ENCODE measurements at regions not wholly inside any gene's neighbourhood (a gene's known extent, or its start where the extent isn't known, plus 50 kb on each side); places are given as distances from the start of the nearest gene placed in this dataset.
"Not testable (repeated sequence)": the region's sequence is repeated elsewhere in the genome, so short reads cannot be mapped to it uniquely, and the experiment has no call there.

- CTCF ChIA-PET = no interaction called here
- POLR2A ChIA-PET = no interaction called here
- no peak for DNase-seq
- no peaks in the 10 kb centered on the region for H3K27me3 Mint-ChIP-seq (ENCODE audit: low read depth)
- H3K36me3 Mint-ChIP-seq (ENCODE audit: low read depth) = no peaks in the 10 kb centered on the region
- ATAC-seq = no peak
- no peaks in the 10 kb centered on the region for H3K4me1 Mint-ChIP-seq (ENCODE audit: low read depth)
- no peaks in the 10 kb centered on the region for H3K9me3 Mint-ChIP-seq (ENCODE audit: insufficient read depth)
- H3K27ac Mint-ChIP-seq = no peak overlapping the region
- no peak overlapping the region for H3K4me3 Mint-ChIP-seq
These were observed 62.0 kb downstream of the SKIDA1 start for GRCh38 chr10:21463436-21463835.

DNA sequence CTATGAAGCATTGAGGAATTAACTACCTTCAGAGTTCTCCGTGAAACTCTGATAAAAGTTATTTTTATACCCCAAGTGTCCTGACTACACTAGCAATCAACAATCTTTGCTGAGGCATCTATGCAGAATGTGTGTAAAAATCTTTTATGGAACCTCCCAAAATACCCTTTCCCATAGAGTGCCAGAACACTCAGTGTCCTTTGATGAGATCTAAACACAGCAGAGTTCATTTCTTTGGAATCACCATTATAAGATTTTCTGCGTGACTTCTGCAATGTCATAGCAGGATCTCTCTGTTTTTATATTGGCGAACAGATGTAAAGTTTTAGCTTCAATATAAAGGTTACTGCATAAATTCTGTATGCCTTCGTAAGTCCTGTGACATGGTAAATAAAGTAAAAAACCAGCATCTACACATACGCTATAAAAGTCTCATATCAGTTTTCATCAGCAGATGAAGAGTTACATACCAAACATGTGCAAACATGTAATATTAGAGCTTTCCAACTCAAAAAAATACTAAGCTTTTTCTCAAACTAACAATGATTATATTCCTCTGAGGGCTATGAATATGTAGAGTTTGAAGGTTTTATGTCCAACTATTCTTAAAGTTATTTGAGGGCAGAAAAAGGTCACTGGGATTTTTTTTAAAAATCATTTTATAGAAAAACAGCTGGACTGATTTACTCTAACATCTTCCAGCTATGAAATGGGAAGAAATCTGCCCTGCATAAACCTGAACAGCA, 67.2 kb downstream of the SKIDA1 start:
- H3K36me3 Mint-ChIP-seq (ENCODE audit: low read depth) = no peaks in the 10 kb centered on the region
- H3K4me1 Mint-ChIP-seq (ENCODE audit: low read depth) = no peaks in the 10 kb centered on the region
- no peak for ATAC-seq
- no peaks in the 10 kb centered on the region for H3K9me3 Mint-ChIP-seq (ENCODE audit: insufficient read depth)
- no peak overlapping the region for H3K4me3 Mint-ChIP-seq
- no peaks in the 10 kb centered on the region for H3K27me3 Mint-ChIP-seq (ENCODE audit: low read depth)
- POLR2A ChIA-PET = no interaction called here
- H3K27ac Mint-ChIP-seq = no peak overlapping the region
- CTCF ChIA-PET = no interaction called here
- no peak for DNase-seq

DNA sequence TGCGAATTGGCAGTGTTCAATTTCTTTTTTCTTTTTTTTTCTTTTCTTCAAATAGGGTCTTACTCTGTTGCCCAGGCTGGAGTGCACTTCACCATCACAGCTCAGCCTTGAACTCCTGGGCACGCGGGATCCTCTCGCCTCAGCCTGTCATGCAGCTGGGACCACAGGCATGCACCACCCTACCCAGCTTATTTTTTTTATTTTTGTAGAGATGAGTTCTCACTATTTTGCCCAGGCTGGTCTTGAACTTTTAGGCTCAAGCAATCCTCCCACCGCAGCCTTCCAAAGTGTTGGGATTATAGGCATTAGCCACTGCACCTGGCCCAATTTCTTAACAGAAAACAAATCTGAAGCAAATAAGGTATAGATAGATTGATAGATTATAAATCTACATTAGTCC, 69.3 kb downstream of the SKIDA1 start:
- H3K9me3 Mint-ChIP-seq (ENCODE audit: insufficient read depth) = no peaks in the 10 kb centered on the region
- no peak overlapping the region for H3K4me3 Mint-ChIP-seq
- DNase-seq (no peak), ATAC-seq (no peak)
- no peaks in the 10 kb centered on the region for H3K27me3 Mint-ChIP-seq (ENCODE audit: low read depth)
- no peaks in the 10 kb centered on the region for H3K36me3 Mint-ChIP-seq (ENCODE audit: low read depth)
- ChIA-PET POLR2A (no interaction called here), CTCF (no interaction called here)
- no peak overlapping the region for H3K27ac Mint-ChIP-seq
- H3K4me1 Mint-ChIP-seq (ENCODE audit: low read depth) = no peaks in the 10 kb centered on the region

DNA sequence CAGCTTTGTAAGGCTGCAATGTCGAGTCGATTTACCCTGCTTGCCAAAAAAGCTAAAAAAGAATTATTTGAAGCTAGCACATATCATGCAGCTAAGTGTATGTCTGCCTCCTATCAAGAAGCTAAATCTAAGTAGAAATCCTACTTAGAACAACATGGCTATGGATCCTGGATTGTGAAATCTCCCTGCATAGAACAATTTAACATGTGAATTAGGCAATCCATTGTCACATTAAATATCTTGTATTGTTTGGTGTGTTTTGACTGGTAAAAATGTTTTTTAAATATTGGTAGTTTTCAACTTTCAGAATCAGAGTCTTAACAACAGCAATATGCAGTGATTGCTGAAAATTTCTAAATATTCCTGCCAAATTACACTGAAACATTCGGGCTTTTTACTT, 73.3 kb downstream of the SKIDA1 start:
- Mint-ChIP-seq H3K27me3 (ENCODE audit: low read depth) (no peaks in the 10 kb centered on the region), H3K27ac (no peak overlapping the region), H3K4me1 (ENCODE audit: low read depth) (no peaks in the 10 kb centered on the region), H3K4me3 (no peak overlapping the region), H3K9me3 (ENCODE audit: insufficient read depth) (no peaks in the 10 kb centered on the region), H3K36me3 (ENCODE audit: low read depth) (no peaks in the 10 kb centered on the region)
- DNase-seq (no peak), ATAC-seq (no peak)
- ChIA-PET CTCF (no interaction called here), POLR2A (no interaction called here)

- POLR2A ChIA-PET = no interaction called here
- H3K27ac Mint-ChIP-seq = no peak overlapping the region
- DNase-seq = no peak
- CTCF ChIA-PET = no interaction called here
- no peak for ATAC-seq
- no peaks in the 10 kb centered on the region for H3K36me3 Mint-ChIP-seq (ENCODE audit: low read depth)
- H3K9me3 Mint-ChIP-seq (ENCODE audit: insufficient read depth) = no peaks in the 10 kb centered on the region
- no peaks in the 10 kb centered on the region for H3K27me3 Mint-ChIP-seq (ENCODE audit: low read depth)
- no peaks in the 10 kb centered on the region for H3K4me1 Mint-ChIP-seq (ENCODE audit: low read depth)
- no peak overlapping the region for H3K4me3 Mint-ChIP-seq
These were observed 76.1 kb downstream of the SKIDA1 start for GRCh38 chr10:21449288-21449966.

- CTCF ChIA-PET = no interaction called here
- Mint-ChIP-seq H3K4me3 (no peak overlapping the region), H3K4me1 (ENCODE audit: low read depth) (no peaks in the 10 kb centered on the region), H3K9me3 (ENCODE audit: insufficient read depth) (no peaks in the 10 kb centered on the region), H3K36me3 (ENCODE audit: low read depth) (no peaks in the 10 kb centered on the region), H3K27me3 (ENCODE audit: low read depth) (no peaks in the 10 kb centered on the region), H3K27ac (no peak overlapping the region)
- POLR2A ChIA-PET = no interaction called here
- no peak for DNase-seq
- ATAC-seq = no peak
These were observed 80.3 kb downstream of the SKIDA1 start for GRCh38 chr10:21445163-21445562.

- POLR2A ChIA-PET = no interaction called here
- Mint-ChIP-seq H3K4me3 (no peak overlapping the region), H3K9me3 (ENCODE audit: insufficient read depth) (no peaks in the 10 kb centered on the region), H3K4me1 (ENCODE audit: low read depth) (no peaks in the 10 kb centered on the region), H3K36me3 (ENCODE audit: low read depth) (no peaks in the 10 kb centered on the region), H3K27me3 (ENCODE audit: low read depth) (no peaks in the 10 kb centered on the region), H3K27ac (no peak overlapping the region)
- ATAC-seq (no peak), DNase-seq (no peak)
- CTCF ChIA-PET = no interaction called here
These were observed 83.9 kb downstream of the SKIDA1 start for GRCh38 chr10:21441625-21442024.

DNA sequence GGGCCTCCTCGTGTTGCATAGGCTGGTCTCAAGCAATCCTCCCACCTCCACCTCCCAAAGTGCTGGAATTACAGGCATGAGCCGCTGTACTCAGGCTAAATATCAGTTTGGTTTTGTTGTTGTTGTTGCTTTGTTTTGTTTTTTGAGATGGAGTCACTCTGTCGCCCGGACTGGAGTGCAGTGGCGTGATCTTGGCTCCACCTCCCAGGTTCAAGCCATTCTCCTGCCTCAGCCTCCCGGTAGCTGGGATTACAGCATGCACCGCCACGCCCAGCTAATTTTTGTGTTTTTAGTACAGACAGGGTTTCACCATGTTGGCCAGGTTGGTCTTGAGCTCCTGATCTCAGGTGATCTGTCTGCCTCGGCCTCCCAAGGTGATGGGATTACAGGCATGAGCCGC, 86.6 kb downstream of the SKIDA1 start:
- H3K9me3 Mint-ChIP-seq (ENCODE audit: insufficient read depth); ATAC-seq; H3K4me1 Mint-ChIP-seq (ENCODE audit: low read depth); H3K27ac Mint-ChIP-seq; POLR2A ChIA-PET; H3K27me3 Mint-ChIP-seq (ENCODE audit: low read depth); H3K36me3 Mint-ChIP-seq (ENCODE audit: low read depth); DNase-seq; H3K4me3 Mint-ChIP-seq: not testable (repeated sequence)
- CTCF ChIA-PET = interaction anchor here (1.2 kb wide), 1 partner anchor 8 kb away, joined by 3 read pairs; no protein-coding TSS in a partner anchor

GRCh38 chr10:21437770-21438382, 87.6 kb downstream of the SKIDA1 start:
- Mint-ChIP-seq H3K36me3 (ENCODE audit: low read depth) (no peaks in the 10 kb centered on the region), H3K9me3 (ENCODE audit: insufficient read depth) (no peaks in the 10 kb centered on the region), H3K27ac (no peak overlapping the region), H3K4me3 (no peak overlapping the region), H3K4me1 (ENCODE audit: low read depth) (no peaks in the 10 kb centered on the region), H3K27me3 (ENCODE audit: low read depth) (no peaks in the 10 kb centered on the region)
- CTCF ChIA-PET = no interaction called here
- ATAC-seq = no peak
- POLR2A ChIA-PET = no interaction called here
- DNase-seq = no peak

DNA sequence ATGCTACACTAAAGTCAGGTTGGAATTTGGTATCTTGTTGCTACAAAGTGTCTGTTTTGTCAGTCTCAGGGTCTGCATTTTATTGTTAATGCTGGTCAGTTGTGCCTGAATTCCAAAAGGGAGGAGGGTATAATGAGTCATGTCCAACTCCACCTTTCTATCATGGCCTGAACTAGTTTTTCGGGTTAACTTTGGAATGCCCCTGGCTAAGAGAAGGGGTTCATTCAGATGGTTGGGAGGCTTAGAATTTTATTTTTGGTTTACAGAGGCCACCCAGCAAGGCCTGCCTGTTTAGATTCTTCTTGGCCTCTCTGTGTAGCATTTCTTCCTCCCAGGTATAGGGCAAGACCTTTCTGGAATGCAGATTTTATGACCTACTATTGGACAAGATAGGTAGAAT, 93.2 kb downstream of the SKIDA1 start:
- Mint-ChIP-seq H3K36me3 (ENCODE audit: low read depth) (no peaks in the 10 kb centered on the region), H3K27ac (no peak overlapping the region), H3K4me1 (ENCODE audit: low read depth) (peaks cover 2% of the 10 kb centered on the region), H3K27me3 (ENCODE audit: low read depth) (no peaks in the 10 kb centered on the region), H3K4me3 (no peak overlapping the region), H3K9me3 (ENCODE audit: insufficient read depth) (peaks cover 7% of the 10 kb centered on the region)
- ChIA-PET CTCF (no interaction called here), POLR2A (no interaction called here)
- ATAC-seq (no peak), DNase-seq (no peak)

DNA sequence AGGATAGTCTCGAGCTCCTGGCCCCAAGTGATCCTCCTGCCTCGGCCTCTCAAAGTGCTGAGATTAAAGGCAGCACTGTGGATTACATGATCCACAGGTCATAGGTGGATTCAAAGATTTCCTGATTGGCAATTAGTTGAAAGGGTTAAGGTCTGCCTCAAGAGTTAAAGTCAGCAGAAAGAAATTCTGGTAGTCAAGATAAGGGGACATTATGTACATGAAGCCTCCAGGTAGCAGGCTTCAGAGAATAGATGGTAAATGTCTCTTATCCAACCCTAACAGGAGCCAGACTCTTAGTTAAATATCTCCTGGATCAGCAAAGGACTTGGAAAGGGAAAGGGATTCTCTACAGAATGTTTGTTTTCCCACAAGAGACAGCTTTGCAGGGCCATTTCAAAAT, 93.7 kb downstream of the SKIDA1 start:
- H3K9me3 Mint-ChIP-seq (ENCODE audit: insufficient read depth) = peaks cover 7% of the 10 kb centered on the region
- CTCF ChIA-PET = no interaction called here
- POLR2A ChIA-PET = no interaction called here

GRCh38 chr10:21427804-21428481, 97.5 kb downstream of the SKIDA1 start:
- Mint-ChIP-seq H3K4me3 (no peak overlapping the region), H3K9me3 (ENCODE audit: insufficient read depth) (peaks cover 7% of the 10 kb centered on the region), H3K27me3 (ENCODE audit: low read depth) (no peaks in the 10 kb centered on the region), H3K36me3 (ENCODE audit: low read depth) (no peaks in the 10 kb centered on the region), H3K4me1 (ENCODE audit: low read depth) (peaks cover 2% of the 10 kb centered on the region), H3K27ac (peak overlapping the region; percentile 52)
- ATAC-seq = no peak
- ChIA-PET CTCF (no interaction called here), POLR2A (no interaction called here)
- DNase-seq = no peak

More for the DNA sequence above, 93.7 kb downstream of the SKIDA1 start:
- peaks cover 2% of the 10 kb centered on the region for H3K4me1 Mint-ChIP-seq (ENCODE audit: low read depth)
- no peak overlapping the region for H3K4me3 Mint-ChIP-seq
- ATAC-seq (no peak), DNase-seq (no peak)
- H3K36me3 Mint-ChIP-seq (ENCODE audit: low read depth) = no peaks in the 10 kb centered on the region
- no peak overlapping the region for H3K27ac Mint-ChIP-seq
- no peaks in the 10 kb centered on the region for H3K27me3 Mint-ChIP-seq (ENCODE audit: low read depth)

Data from activated CD8-positive, alpha-beta T cell treated with anti-CD3 and anti-CD28 coated beads, Interleukin-2, amount 10 ng/mL, durations not matched to agents 7 days and 5 days (primary cell).